NCI-H2196 (cell line): ENCODE measurements at regions not wholly inside any gene's neighbourhood (a gene's known extent, or its start where the extent isn't known, plus 50 kb on each side); places are given as distances from the start of the nearest gene placed in this dataset.
"Not testable (repeated sequence)": the region's sequence is repeated elsewhere in the genome, so short reads cannot be mapped to it uniquely, and the experiment has no call there.

ENCODE experiments used
- DNase-seq: peaks from one replicate; lab custom pipeline; 2025; ENCODE audit not compliant: unreplicated experiment; lab: John Stamatoyannopoulos, UW

- DNase-seq, result no peak
Observed at GRCh38 chr21:17682924-17683323, 70.2 kb upstream of the BTG3 start.

DNA sequence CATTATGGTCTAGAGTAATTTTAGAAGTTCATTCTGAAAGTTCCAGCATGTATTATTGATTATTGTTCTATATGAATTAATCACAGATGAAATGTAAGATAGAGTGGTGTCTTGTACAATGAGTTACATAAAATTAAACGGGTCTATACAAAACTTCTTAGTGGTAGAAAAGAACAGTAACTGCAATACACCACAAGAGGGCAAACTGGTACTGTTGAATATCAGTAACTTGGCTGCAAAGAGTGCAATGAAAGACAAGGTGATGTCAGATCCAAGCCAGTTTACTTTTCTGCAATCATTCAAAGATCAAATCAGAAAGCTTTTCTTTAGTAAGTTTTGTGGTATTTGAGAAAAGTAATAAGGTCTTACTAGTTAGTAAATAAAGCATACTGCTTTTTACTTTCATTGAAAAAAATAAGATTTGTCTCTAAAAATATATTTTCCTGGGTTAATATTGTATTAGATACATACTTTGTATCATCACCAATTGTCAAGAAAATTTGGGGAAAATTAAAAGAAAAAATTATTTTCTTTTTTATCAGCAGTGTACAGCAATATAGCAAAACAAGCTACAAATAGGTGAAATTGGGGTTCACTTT, 66.4 kb upstream of the BTG3 start:
- DNase-seq, result peak; percentile 53

DNA sequence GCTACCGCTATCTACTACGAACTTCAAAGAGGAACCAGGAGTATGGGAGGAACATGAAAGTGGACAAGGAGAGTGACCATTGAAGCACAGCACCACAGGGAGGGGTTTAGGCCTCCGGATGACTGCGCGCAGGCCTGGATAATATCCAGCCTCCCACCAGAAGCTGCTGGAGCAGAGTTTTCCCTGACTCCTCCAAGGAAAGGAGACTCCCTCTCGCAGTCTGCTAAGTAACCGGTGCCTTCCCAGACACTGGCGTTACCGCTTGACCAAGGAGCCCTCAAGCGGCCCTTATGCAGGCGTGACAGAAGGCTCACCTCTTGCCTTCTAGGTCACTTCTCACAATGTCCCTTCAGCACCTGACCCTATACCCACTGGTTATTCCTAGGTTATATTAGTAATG, 64.2 kb upstream of the BTG3 start:
- not testable (repeated sequence) for DNase-seq

- DNase-seq, result no peak
Observed at GRCh38 chr21:17674106-17674505, 61.4 kb upstream of the BTG3 start.

DNA sequence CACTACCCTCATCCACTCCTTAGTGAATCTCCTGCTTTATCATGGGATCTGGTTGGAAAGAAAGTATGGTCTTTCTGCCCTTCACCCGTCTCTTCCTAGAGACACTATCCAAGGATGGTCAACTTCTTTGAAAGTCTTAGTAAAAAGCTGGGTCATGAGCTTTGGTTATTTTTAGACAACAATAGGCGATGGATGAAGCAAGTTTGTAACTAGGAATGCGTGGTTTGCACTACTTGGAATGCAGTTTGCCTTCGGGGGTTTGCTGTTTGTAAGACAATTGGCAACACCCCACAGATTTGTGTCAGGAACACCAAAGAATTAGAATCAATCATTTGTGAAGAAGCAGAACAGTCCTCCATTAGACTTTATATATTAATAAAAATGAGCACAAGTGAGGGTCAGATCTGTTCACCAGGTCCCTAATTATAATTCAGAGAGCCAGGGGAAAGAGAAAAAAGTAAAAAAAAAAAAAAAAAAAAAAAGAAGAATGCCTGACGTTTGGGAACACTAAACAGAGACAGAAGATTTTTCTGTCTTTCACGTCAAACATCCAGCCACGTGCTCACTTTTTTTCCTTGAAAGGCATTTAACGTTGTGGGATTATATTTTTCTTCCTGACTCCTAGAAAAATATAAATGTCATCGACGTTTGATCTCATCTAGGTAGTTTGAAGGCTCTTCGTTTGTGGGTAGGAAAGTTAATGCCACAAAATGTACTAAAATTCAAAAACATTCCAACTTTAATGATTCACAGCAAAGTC, 60.7 kb upstream of the BTG3 start:
- DNase-seq, result no peak

- no peak for DNase-seq
Observed at GRCh38 chr21:17671733-17672132, 59.0 kb upstream of the BTG3 start.

- DNase-seq, result no peak
Observed at GRCh38 chr21:17668479-17669140, 55.9 kb upstream of the BTG3 start.

GRCh38 chr21:17667256-17667655, 54.6 kb upstream of the BTG3 start:
- no peak for DNase-seq
